ENCODE measurements at regions not wholly inside any gene's neighbourhood (a gene's known extent, or its start where the extent isn't known, plus 50 kb on each side); places are given as distances from the start of the nearest gene placed in this dataset.
"Not testable (repeated sequence)": the region's sequence is repeated elsewhere in the genome, so short reads cannot be mapped to it uniquely, and the experiment has no call there.

DNA sequence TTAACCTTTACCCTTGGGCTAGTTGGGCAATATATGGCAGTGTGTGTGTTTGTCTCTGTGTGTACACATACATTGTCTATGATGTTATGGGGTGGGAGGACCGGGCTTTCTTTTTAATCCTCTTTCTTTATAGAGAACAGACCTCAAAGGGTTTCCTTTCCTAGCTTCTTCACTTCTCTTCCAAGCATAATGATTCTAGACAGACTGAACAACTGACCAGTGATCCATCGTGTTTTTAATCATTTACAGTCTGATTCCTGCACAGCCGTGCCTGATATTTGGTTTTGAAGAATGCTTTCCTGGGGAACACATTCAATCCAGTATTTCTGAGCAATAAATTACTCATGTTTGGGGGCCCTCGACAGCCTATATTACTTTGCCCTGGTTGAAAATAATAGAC, 481.1 kb upstream of the DCN start:
- DNase-seq, result no peak

DNA sequence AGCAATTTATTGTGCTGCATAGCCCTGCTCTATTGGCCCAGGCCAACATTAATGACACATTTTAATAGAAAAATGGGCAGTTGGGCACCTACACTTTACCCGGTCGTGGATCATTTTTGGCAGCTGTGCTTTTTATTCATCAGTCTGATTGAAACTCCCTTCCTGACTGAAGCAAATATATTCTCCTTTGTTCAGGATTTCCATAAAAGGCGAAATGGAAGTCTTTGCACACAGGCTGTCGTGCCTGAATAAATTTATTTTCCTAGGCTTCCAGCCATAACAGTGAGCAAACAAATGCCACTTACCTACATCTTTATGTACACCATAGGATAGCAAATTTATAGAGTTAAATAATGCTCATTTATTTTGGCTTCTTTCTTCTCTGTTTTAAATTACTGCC, 480.7 kb upstream of the DCN start:
- DNase-seq, result no peak

DNA sequence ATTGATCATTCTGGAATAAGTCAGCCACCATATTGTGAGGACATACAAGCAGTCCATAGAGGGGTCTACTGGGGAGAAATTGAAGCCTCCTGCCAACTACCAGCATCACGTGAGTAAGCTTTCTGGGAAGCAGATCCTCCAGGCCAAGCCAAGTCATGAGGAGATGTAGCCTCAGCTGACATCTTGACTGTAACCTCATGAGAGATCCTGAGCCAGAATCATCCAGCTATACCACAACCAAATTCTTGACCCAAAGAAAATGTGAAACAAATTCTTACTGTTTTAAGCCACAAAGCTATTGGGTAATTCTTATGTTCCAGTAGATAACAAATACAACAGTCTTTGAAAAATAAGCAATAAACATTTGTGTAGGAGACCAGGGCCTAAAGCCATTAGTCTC, 479.4 kb upstream of the DCN start:
- peak; percentile 1 for DNase-seq

DNA sequence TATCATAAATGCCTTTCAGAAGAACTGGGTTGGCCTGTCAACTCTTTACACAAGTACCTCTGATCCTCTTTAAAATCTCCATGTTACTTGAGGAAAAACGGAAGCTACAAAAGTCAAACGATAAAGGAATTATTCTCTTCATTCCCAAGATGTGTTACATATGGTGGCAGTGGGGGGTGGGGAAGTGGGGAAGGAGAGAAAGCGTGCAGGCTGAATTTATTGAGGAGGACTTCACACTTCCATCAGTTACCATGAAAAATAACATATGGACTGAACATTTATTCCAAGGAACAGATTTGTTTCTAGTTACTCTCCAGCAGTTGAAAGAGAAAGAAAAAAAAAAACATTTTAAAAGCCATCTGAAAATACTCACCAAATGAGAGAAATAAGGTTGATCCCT, 474.4 kb upstream of the DCN start:
- DNase-seq, result no peak

DNA sequence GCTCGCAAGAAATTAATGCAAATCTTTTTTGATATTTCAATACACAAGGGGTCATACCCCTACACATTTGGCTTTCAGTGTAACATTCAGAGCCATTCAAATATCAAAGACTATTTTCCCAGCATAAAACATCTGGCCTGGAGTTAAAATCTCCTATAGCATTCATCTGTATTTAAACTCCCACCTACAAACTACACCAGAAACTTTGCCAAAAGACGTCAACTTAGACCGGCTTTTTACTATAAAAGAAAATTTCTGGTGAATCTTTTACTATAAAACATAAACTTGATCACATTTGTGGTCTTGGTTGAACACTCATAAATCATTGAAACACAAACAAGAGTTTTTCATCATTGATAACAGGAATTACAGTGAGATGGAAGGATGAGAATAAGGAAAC, 473.3 kb upstream of the DCN start:
- DNase-seq, result no peak

DNA sequence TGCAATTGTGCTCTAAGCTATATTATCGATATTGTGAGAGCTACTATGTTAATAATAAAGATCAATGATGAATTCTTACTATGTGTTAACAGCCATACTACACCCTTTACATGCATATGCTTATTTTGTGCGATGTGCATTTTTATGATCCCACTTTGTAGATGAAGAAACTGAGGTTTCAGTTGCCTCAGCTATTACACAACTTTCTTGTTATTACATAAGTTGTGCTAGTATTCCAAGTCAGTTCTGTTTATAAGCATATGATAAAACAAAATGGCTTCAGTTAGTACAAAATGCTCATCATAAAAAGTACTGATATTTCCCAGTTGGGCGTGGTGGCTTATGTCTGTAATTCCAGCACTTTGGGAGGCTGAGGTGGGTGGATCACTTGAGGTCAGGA, 471.5 kb upstream of the DCN start:
- no peak for DNase-seq

DNA sequence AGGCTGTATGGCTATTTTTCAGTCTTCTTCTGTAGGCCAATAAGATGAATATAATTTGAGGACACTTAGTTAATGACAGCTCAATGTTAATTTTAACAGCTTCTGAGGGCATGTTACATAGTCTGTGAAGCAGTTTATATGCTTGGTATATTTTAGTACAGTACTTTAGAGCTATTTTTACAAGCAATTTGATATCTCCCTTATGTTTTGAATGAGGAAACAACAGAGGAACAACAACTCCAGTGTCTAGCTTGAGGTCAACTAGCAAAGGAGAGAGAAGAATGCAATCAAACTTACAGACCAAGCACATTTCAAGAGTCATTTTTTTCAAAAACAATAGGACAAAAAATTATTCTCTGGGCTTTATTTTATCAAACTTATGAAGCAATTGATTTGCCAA, 469.1 kb upstream of the DCN start:
- DNase-seq, result no peak

DNA sequence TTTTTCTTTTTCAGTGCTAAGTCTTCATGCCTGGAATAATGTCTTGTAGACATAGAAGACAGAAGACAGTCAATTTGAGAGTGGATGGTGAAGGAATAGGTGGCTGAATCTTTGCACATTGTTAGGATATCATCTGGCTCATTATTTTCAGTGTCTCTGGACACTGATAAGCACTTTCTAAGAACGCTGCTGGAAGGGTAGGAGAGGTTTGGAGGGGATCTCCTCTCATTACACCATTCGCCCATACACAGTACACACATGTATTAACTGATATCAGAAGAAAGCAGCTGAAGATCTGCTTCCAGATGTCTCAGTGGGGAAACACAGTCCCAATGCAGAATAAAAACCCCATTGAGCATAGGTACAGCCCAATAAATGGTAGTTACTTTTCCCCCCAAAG, 461.1 kb upstream of the DCN start:
- DNase-seq, result no peak

DNA sequence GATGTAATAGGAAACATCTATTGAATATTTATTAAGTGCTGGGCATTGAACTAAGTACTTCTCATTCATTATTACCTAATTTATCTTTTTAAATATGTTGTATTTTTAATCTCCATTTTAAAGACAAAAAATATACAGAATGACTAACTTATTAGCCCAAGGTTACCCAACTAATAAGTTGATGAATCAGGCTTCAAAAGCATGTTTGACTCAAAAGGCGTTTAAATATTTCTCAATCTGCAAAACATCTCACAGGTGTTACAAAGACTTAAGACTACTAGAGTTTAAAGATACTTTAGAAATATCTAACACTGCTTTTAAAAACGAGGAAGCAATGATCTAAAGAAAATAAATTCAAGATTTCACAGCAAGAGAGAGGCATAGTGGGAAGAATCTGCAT, 457.4 kb upstream of the DCN start:
- no peak for DNase-seq

DNA sequence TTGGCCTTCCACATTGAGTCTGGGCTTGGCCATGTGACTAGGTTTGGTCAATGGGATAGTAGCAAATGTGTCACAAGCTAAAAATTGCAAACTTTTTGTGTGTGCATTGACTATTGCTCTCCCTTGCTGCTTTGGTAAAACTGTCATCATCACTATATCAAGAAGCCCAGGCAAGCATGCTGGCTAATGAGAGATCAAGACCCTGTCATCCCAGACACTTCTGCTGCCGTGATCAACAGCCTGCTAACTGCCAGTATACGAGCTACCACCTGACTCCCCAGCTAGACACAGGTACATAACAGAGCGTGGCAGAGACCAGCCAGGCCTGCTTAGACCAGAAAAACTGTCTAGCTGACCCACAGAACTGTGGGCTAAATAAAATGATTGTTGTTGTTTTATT, 456.7 kb upstream of the DCN start:
- DNase-seq, result no peak

DNA sequence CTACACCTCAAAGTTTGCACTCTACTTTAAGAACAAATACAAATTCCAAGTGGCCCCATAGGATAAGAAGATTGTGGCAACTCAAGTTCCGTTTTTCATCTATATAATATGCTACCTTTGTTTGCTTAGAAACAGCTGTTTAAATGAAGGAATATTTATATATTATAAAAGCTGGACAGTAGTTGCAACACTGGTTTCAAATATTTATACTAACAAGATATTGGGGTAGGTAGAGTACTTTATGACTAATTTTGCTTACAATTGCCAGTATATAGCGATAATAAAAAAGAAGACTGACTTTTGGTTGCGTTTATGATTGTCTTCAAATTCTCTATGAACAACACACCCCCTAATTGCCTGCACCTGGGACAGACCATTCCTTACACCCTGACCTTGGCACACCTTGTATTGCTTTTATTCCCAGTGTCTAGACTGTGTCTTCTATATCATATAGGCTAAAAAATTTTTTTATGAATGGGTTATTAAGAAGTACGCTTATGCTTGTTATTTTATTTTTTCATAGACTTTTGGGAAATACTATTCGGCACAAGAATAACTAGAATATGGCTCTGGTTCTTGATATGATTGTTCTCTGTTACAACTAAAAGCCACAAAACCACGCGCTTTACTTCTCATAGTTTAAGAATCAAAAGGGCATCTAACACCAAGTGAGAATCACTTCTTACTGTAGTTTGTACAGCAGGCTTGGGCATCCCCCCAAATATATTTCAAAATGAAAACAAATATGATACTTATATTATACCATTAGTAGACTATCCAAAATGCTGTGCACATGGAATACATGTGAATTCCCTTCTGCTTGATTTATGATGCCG, 455.4 kb upstream of the DCN start:
- DNase-seq, result no peak

DNA sequence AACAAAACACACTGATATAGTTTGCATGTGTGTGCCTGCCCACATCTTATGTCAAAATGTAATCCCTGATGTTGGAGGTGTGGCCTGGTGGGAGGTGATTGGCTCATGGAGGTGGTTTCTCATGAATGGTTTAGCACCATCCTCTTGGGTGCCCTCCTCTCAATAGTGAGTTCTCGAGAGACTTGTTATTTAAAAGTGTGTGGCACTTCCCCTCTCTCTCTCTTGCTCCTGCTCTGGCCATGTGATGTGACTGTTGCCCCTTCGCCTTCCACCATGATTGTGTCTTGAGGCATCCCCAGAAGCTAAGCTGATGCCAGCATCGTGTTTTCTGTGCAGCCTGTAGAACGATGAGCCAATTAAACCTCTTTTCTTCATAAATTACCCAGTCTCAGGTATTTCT, 454.1 kb upstream of the DCN start:
- no peak for DNase-seq

DNA sequence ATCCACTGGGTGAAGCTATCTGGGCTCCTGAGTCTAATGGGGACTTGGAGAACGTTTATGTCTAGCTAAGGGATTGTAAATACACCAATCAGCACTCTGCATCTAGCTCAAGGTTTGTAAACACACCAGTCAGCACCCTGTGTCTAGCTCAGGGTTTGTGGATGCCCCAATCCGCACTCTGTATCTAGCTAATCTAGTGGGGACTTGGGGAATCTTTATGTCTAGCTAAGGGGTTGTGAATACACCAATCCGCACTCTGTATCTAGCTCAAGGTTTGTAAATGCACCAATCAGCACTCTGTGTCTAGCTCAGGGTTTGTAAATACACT, 451.7 kb upstream of the DCN start:
- DNase-seq, result not testable (repeated sequence)

DNA sequence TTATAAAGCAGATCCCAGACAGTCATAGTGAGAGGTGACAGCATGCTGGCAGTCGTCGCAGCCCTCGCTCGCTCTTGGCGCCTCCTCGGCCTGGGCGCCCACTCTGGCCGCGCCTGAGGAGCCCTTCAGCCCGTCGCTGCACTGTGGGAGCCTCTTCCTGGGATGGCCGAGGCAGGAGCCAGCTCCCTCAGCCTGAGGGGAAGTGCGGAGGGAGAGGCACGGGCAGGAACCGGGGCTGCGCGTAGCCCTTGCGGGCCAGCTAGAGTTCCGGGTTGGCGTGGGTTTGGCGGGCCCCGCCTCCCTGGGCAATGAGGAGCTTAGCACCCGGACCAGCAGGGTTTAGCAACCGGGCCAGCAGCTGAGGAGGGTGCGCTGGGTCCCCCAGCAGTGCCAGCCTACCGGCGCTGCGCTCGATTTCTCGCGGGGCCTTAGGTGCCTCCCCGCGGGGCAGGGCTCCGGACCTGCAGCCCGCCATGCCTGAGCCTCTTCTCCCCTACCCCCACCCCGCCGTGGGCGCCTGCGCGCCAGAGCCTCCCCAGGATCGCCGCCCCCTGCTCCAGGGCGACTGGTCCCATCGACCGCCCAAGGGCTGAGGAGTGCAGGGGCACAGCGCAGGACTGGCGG, 451.2 kb upstream of the DCN start:
- no peak for DNase-seq

DNA sequence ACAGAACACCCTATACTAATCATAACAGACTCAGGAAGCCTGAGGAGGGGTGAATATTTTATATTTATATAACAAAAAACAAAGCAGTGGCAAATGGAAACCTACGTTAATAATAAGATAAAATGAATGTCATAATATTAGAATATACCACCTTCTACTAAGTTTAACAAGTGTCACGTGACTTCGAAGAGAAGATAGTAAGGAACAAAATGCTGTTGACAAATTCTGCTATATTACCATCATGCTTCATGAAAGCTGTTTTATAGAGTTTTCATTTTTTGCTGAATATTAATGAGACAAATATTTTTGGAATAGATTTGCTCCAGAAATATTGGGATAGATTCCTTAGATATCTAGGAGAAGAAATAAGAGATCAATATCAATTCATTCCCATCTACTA, 450.6 kb upstream of the DCN start:
- no peak for DNase-seq

DNA sequence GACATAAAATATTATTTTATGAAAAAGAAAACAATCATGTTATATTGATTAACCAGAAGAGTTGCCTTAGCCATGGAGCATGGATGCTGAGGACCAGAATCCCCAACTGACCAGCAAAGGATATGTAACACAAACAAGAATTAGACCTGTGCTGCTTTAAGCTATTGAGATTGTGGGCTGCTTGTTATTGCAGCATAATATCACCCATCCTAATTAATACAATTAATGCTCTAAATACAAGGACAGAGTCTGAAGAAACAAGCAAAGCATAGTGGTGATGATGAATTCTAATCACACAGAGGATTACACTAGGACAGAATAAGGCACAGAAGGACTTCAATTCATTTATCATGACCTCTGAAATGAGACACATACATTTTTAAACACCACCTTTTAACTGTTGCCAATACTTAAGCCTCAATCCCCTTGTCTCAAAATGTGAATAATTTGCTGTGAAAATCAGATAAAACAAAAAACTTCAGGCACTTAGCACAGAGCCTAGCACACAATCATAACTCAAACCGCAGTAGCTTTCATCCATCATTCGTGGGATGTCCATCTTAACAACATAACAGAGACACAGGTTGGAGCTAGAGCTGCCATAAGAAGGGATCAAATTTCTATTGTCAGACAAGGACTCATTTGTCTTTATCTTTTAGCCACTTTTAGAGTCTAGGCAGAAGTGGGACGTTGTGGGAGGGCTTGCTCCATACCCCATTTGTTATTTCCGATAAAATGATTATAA, 449.6 kb upstream of the DCN start:
- no peak for DNase-seq

DNA sequence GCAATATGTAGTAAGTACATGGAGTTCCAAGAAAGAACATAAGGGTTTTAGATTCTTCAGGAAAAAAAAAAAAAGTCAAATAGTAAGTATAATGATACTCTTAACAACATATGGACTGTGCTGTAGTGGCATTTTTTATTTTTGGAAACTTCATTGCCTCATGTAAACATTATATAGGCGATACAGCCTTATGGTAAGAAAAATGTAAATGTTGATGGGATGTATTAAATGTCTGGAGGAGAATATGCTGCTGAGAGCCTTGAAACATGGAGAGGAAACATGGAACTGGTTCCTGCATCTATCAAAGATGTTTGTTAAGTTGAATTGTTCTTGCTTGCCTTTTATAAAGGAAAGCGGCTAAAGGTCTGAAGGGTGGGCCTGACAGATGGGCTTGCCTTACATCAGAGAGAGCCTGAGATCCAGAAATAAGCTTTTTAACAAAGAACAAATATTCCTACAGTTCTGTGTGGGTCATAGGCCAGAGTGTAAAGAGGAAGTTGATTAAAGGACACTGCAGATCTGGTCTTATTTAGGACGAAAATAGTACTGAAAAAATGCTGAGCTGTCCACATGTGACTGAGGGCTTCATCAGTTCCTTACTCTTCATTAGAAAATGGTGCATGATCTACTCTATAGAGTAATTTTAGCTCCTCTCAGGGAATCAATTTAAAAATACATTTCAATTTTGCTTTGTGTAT, 448.1 kb upstream of the DCN start:
- DNase-seq, result no peak

DNA sequence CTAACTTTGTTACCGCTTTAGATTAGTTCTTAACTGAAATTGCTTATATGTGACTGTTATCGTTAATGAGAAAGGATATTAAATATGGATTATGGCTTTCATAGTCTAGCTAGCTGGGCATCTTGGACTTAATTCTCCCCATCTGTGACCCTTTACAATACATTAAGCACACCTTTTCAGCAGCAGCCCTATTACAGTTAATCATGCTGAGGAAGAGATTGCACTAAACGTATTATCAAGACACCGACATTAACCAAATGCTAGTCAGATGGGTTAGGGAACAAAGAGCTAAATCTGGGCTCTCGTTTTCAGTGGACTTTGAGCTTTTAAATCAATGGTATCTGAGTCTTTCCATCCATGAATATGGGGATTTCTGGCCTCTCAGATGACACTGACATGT, 447.5 kb upstream of the DCN start:
- DNase-seq, result no peak

DNA sequence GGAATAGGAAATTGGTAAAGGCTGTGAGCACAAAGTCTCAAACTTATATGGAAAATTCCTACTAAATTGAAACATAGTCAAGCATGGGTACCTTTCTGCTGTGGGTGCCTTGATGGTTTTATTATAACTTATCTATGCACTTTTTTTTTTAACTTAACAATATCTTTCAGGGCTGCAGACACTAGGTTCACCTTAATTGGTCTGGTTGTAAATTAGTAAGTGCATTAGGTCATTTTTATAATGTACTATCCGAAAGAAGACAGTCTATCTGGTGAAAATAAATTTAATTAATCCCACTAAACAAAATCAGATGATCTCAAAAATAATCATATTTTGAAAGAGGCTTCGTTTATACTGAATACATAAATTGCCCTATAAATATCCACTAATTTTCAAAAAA, 446.8 kb upstream of the DCN start:
- no peak for DNase-seq

DNA sequence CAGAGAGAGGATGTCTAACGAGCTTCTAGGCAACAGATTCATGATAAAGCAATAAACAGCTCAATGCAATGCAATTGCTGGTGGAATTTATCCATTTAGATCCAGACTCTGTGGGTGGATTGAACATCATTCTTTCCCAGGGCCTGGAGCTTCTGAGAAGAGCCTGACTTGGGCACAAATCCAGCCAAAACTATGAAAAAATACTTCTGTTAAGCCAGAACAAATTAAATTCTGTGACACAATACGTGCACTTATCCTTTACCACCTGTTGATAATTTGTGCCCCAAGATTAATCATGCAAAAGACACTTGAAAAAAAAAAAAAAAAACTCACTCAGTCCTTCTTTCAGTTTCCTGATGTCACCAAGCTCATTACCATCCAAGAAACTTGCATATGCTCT, 446.0 kb upstream of the DCN start:
- DNase-seq, result no peak

DNA sequence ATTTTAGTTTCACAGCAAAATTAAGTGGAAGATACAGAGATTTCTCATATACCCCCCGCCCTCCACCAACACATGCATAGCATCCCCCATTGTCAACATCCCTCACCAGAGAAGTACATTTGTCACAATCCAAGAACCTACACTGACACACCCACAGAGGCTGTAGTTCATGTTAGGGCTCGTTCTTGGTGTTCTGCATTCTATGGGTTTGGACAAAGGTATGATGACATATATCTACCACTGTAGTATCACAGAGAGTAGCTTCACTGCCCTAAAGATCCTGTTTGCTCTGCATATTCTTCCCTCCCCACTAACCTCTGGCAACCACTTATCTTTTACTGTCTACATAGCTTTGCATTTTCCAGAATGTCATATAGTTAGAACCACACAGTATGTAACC, 444.6 kb upstream of the DCN start:
- DNase-seq, result no peak

DNA sequence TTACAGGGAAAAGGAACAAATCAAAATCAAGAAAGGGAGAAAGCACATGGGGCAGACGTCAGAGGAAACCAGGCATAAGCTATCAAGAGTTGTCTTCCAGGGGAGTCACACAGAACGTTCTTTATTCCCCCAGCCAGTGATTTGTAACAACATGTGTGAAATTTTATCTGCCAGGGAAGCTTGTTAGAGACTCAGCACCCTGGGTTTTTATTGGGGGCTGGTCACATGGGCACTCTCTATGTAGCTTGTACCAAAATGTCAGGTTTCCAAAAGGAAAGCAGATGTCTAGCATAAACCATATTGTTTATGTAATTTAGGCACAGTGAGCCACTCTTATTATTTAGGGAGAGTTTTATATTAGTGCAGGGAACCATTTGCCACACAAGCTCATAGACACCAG, 440.4 kb upstream of the DCN start:
- DNase-seq, result no peak

DNA sequence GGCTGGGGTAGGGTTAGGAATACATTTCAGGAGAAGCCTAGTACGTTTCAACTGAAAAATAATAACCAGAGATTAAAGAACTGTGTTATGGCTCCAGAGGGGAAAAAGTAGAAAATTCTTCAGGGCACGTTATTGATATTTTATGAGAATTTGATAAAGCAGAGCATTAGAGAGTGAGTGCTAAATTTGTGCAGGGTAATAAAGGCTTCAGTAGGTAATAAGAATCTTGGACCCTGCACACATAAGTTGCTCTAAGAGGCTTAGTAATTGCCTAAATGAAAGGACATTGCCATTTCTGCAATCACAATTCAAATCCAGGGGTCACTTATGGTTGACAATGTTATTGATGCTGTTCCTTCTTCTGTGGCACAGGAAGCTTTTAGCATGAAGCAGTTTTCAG, 439.4 kb upstream of the DCN start:
- no peak for DNase-seq

DNA sequence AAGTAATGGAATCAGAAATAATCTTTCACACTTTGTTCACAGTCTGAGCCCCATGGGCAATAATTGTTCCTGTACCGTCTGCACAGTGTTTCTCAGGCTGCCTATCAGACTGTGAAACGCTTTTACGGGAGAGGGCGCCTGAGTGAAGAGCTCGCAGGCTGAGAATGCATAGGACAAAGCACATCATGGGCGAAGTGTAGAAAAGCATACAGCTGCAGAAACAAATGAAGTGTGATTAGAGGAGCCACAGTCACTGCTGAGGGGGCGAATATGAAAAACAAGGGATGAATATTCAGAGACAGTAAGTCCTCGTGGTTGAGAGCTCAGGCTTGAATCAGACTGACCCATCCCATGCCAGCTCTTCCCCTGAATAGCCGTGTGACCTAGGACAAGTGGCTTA, 438.4 kb upstream of the DCN start:
- peak; percentile 41 for DNase-seq

All from fibroblast of skin of abdomen (primary cell).